Upper lobe of right lung (tissue), 1 donor: ENCODE measurements at regions not wholly inside any gene's neighbourhood (a gene's known extent, or its start where the extent isn't known, plus 50 kb on each side); places are given as distances from the start of the nearest gene placed in this dataset.

ENCODE experiments used
- ATAC-seq: fragments of 200-7000 bp; cut with Tn5 transposase; one replicate; pipeline ENCODE4 v1.9.1; 2020; ENCODE audit warnings: mild to moderate bottlenecking, moderate library complexity
- DNase-seq: peaks from one replicate; pipeline ENCODE4 v3.0.0-alpha.2; 2020
- H3K27ac ChIP-seq: fragments of 200-600 bp; one replicate; pipeline ENCODE4 v1.8.0; 2022
- H3K27me3 ChIP-seq: fragments of 200-600 bp; one replicate; pipeline ENCODE4 v1.8.0; 2022; ENCODE audit warnings: mild to moderate bottlenecking
- H3K36me3 ChIP-seq: fragments of 200-600 bp; one replicate; pipeline ENCODE4 v1.8.0; 2022
- H3K4me1 ChIP-seq: fragments of 200-600 bp; one replicate; pipeline ENCODE4 v1.8.0; 2022
- H3K4me3 ChIP-seq: fragments of 200-600 bp; one replicate; pipeline ENCODE4 v1.8.0; 2022; ENCODE audit warnings: mild to moderate bottlenecking
- H3K9me3 ChIP-seq: fragments of 200-600 bp; one replicate; pipeline ENCODE4 v1.8.0; 2022
- intact Hi-C: fragments of 100-400 bp; cut with DNase I; formaldehyde crosslinking; loops from one replicate; pipeline ENCODE4 v1.11.0; 2022
- TF ChIP-seq, protein P1 (sequence below): fragments of 200-600 bp; IDR thresholded peaks from one replicate; pipeline ENCODE4 v1.8.0; 2022; ENCODE audit warnings: antibody characterized with exemption
- donor health status: DM: no; HTN: yes; CAD: no; lungs with severe emphysema.

DNA sequence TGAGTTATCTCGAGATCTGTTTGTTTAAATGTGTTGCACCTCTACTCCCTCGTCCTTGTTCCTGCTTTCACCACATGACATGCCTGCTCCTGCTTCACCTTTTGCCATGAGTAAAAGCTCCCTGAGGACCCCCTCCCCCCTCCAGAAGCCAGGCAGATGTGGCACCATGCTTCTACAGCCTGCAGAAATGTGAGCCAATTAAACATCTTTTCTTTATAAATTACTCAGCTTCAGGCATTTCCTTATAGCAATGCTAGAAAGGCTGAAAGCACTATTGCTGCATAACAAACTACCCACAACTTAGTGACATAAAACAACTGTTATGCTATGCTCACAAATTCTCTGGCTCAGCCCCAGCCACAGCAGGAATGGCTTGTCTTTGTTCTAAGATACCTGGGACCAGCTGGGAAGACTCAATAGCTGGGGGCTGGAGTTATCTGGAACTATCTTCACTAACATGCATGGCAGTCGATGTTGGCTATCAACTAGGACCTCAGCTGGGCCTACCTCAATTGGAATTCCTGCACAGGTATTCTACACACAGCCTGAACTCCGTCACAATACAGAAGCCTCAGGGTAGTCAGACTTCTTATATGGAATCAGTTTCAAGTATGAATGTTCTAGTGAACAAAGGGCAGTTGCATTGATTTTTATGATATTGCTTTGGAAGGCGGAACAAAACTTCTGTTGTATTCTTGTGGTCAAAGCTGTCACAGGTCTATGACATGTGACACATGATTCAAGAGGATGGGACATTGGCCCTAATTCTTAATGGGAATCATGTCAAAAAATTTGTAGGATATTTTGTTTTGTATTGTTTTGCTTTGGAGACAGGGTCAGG lies 186.0 kb upstream of the PIRT start:
- intact Hi-C loops, result no loop called here

DNA sequence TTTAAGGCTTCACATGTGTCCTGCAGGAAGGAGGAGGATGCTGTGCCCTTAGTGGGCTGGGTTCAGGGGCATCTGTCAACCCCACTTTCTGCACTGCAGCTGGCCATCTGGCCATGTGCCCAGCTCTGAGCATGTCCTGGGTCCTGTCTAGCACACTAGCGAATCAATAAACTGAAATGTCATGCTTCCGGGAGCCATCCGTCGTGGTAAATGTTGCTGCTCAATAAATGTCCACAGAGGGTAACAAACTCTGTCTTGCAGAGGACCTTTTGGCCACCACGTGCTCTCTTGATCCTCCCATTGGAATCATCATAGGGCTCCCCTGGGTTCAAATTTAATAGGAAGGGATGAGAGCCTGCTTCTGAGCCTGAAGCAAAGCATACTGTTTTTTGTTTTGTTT lies 168.6 kb upstream of the PIRT start:
- intact Hi-C loops, result no loop called here
- Histone ChIP-seq H3K27ac (no peak overlapping the region), H3K9me3 (no peaks in the 10 kb centered on the region), H3K36me3 (no peaks in the 10 kb centered on the region), H3K4me1 (no peaks in the 10 kb centered on the region), H3K27me3 (no peaks in the 10 kb centered on the region), H3K4me3 (no peak overlapping the region)
- ATAC-seq, result no peak
- TF ChIP-seq, protein P1, sequence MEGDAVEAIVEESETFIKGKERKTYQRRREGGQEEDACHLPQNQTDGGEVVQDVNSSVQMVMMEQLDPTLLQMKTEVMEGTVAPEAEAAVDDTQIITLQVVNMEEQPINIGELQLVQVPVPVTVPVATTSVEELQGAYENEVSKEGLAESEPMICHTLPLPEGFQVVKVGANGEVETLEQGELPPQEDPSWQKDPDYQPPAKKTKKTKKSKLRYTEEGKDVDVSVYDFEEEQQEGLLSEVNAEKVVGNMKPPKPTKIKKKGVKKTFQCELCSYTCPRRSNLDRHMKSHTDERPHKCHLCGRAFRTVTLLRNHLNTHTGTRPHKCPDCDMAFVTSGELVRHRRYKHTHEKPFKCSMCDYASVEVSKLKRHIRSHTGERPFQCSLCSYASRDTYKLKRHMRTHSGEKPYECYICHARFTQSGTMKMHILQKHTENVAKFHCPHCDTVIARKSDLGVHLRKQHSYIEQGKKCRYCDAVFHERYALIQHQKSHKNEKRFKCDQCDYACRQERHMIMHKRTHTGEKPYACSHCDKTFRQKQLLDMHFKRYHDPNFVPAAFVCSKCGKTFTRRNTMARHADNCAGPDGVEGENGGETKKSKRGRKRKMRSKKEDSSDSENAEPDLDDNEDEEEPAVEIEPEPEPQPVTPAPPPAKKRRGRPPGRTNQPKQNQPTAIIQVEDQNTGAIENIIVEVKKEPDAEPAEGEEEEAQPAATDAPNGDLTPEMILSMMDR, result no peak
- DNase-seq, result no peak

More for the DNA sequence above, 186.0 kb upstream of the PIRT start:
- Histone ChIP-seq H3K4me3 (no peak overlapping the region), H3K27me3 (no peaks in the 10 kb centered on the region), H3K27ac (no peak overlapping the region), H3K9me3 (no peaks in the 10 kb centered on the region), H3K4me1 (no peaks in the 10 kb centered on the region), H3K36me3 (no peaks in the 10 kb centered on the region)
- DNase-seq (no peak), ATAC-seq (no peak)
- TF ChIP-seq, protein P1, result no peak

DNA sequence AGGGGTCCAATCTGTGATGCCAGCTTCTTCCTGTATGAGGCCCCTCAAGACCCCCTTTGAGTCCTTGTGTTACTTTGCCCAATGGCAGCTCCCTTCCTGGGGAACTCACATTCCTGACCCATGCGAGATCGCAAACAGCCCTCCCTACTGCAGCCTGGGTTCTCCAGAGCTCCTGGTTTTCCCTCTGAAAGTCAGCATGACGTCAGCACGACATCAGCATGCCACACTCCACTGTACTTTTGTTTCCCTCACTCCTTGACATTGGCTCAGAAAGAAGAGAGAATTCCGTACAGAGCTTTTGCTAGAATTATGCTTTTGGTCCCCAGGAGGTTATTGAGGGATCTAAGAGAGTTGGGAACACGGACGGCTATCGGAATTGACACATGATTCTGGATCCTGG lies 168.1 kb upstream of the PIRT start:
- TF ChIP-seq, protein P1, result no peak
- H3K36me3 ChIP-seq, result no peaks in the 10 kb centered on the region
- no peak overlapping the region for H3K4me3 ChIP-seq
- H3K4me1 ChIP-seq, result no peaks in the 10 kb centered on the region
- H3K27ac ChIP-seq, result no peak overlapping the region
- no peaks in the 10 kb centered on the region for H3K9me3 ChIP-seq
- ATAC-seq (no peak), DNase-seq (no peak)
- intact Hi-C loops, result no loop called here
- no peaks in the 10 kb centered on the region for H3K27me3 ChIP-seq

DNA sequence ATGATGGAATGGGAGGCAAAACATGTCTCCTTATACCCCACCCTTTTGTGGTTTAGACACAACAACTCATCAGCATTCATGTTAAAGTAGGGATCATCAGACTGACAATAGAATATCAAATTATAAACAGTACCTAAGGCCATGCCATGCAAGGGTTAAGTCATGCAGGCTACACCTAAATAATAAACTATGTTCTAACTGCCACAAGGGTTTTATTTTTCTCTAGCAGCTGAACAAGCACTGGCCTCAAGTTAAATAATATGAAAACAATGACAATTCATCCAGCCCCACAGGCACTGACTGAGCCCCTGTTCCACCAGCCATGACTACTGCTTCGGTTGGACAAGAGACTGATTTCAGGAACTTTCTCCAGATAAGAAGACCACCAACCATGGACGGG lies 164.5 kb upstream of the PIRT start:
- TF ChIP-seq, protein P1, result no peak
- no peaks in the 10 kb centered on the region for H3K27me3 ChIP-seq
- no peaks in the 10 kb centered on the region for H3K4me1 ChIP-seq
- no peaks in the 10 kb centered on the region for H3K9me3 ChIP-seq
- ATAC-seq, result no peak
- H3K36me3 ChIP-seq, result no peaks in the 10 kb centered on the region
- DNase-seq, result no peak
- no peak overlapping the region for H3K4me3 ChIP-seq
- H3K27ac ChIP-seq, result no peak overlapping the region
- intact Hi-C loops, result no loop called here

DNA sequence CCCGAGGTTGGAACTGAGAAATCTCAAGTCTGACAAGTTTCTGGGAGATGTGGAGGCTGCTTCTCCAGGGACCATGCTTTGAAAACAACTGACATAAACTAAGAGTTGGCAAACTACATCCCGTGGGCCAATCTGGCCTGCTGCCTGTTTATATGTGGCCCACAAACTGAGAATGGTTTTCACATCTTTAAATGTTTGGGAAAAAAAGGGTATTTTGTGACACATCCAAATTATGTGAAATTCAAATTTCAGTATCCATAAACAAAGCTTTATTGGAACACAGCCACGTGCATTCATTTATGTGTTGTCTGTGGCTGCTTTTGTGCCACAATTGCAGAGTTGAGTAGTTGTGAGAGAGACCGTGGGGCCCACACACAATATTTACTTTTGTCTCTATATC lies 163.8 kb upstream of the PIRT start:
- no peaks in the 10 kb centered on the region for H3K9me3 ChIP-seq
- H3K4me1 ChIP-seq, result no peaks in the 10 kb centered on the region
- H3K27ac ChIP-seq, result no peak overlapping the region
- no peak for ATAC-seq
- DNase-seq, result no peak
- intact Hi-C loops, result no loop called here
- H3K27me3 ChIP-seq, result no peaks in the 10 kb centered on the region
- H3K4me3 ChIP-seq, result no peak overlapping the region
- TF ChIP-seq, protein P1, result no peak
- no peaks in the 10 kb centered on the region for H3K36me3 ChIP-seq

DNA sequence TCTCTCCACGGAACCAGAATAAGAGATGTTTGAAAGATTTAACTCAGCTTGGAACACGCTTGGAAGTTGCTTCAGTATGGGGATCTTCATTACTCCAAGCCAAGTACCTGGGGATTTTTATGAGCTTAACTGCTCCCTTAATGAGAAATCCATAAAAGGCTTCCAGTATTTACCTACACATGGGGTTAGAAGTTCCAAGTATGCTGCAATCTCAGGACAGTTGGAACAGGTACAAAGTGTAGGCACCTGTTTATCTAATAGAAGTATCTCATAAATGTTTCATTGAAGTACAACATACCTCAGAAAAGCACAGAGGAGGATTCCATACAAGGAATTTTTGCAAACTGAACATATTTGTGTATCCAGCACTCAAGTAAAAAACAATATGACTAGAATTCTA lies 161.6 kb upstream of the PIRT start:
- ATAC-seq, result no peak
- H3K36me3 ChIP-seq, result no peaks in the 10 kb centered on the region
- no peak for DNase-seq
- no peak overlapping the region for H3K4me3 ChIP-seq
- no peaks in the 10 kb centered on the region for H3K27me3 ChIP-seq
- no peak overlapping the region for H3K27ac ChIP-seq
- no peaks in the 10 kb centered on the region for H3K9me3 ChIP-seq
- H3K4me1 ChIP-seq, result no peaks in the 10 kb centered on the region
- TF ChIP-seq, protein P1, result no peak
- intact Hi-C loops, result no loop called here
